A549 (cell line): ENCODE measurements at regions not wholly inside any gene's neighbourhood (a gene's known extent, or its start where the extent isn't known, plus 50 kb on each side); places are given as distances from the start of the nearest gene placed in this dataset.

Experiments
- ATAC-seq, 2 experiments: fragments of 200-7000 bp in 1 of 2; fragments of >200 bp in 1 of 2; cut with Nextera tagmentation in 1 of 2; cut with Tn5 transposase in 1 of 2; 3 replicates each; pipeline versions ENCODE4 v1.8.0 to v1.9.1; 2018 to 2020; ENCODE audit warnings: mild to moderate bottlenecking in 1 of 2, moderate library complexity in 1 of 2
- CTCF ChIA-PET: fragments of 300-600 bp; sonication (Branson Sonifier 250); formaldehyde crosslinking; extraction: SDS; loops from one replicate; lab custom pipeline; 2021; ENCODE audit warnings: antibody characterized with exemption, inconsistent platforms; lab: Yijun Ruan, JAX
- POLR2A ChIA-PET: fragments of 350-600 bp; formaldehyde crosslinking; extraction: SDS; loops from one replicate; lab custom pipeline; 2021; ENCODE audit warnings: antibody characterized with exemption, inconsistent platforms; lab: Yijun Ruan, JAX
- DNase-seq, 2 experiments: peaks; one replicate each; pipeline versions ENCODE4 v3.0.0 to v3.0.0-alpha.2; 2011 to 2016; ENCODE audit warnings: low read depth in 1 of 2, low spot score in 1 of 2
- FAIRE-seq: peaks from 2 replicates; lab custom pipeline; 2011; peaks lifted over from hg19 to GRCh38; lab: Jason Lieb, UNC
- H3K27ac ChIP-seq, 2 experiments: fragments of >200 bp; sonication (Bioruptor Twin); formaldehyde crosslinking; 3 replicates each; pipeline ENCODE4 v1.5.1; 2016 to 2017
- H3K4me1 ChIP-seq: fragments of >200 bp; sonication (Bioruptor Twin); formaldehyde crosslinking; 3 replicates; pipeline ENCODE4 v1.6.1; 2016
- H3K4me2 ChIP-seq: fragments of >200 bp; sonication (Bioruptor Twin); formaldehyde crosslinking; 3 replicates; pipeline ENCODE4 v1.6.1; 2016
- H3K4me3 ChIP-seq: fragments of >200 bp; sonication (Bioruptor Twin); formaldehyde crosslinking; 3 replicates; pipeline ENCODE4 v1.5.1; 2016
- H3K9me3 ChIP-seq: fragments of >200 bp; sonication (Bioruptor Twin); formaldehyde crosslinking; 3 replicates; pipeline ENCODE4 v1.6.1; 2016
- CBX2 ChIP-seq: fragments of 200-600 bp; sonication (generic); IDR thresholded peaks from 2 replicates; pipeline ENCODE4 v1.6.1; 2016; ENCODE audit warnings: low read depth, mild to moderate bottlenecking, borderline replicate concordance
- CEBPB ChIP-seq, 2 experiments: fragments of >200 bp in 1 of 2; sonication (Bioruptor Twin) in 1 of 2; formaldehyde crosslinking in 1 of 2; IDR thresholded peaks; 2 replicates each; pipeline ENCODE4 v1.6.1; 2012 to 2016
- CHD2 ChIP-seq: fragments of 150-350 bp; IDR thresholded peaks from 2 replicates; pipeline ENCODE4 v1.6.1; 2014; ENCODE audit warnings: low read length; ENCODE audit not compliant: partially characterized antibody
- CHD4 ChIP-seq: fragments of 200-600 bp; sonication (generic); IDR thresholded peaks from 2 replicates; pipeline ENCODE4 v1.6.1; 2016; ENCODE audit warnings: antibody characterized with exemption, mild to moderate bottlenecking, borderline replicate concordance
- E2F6 ChIP-seq: IDR thresholded peaks from 2 replicates; pipeline ENCODE4 v1.6.1; 2012; ENCODE audit warnings: low read depth, borderline replicate concordance
- EHMT2 ChIP-seq: fragments of 200-600 bp; sonication (generic); IDR thresholded peaks from 2 replicates; pipeline ENCODE4 v1.6.1; 2016; ENCODE audit warnings: antibody characterized with exemption, low read depth, mild to moderate bottlenecking, moderate library complexity
- ELK1 ChIP-seq: fragments of 150-350 bp; IDR thresholded peaks from 2 replicates; pipeline ENCODE4 v1.6.1; 2014; ENCODE audit warnings: low read depth, mild to moderate bottlenecking, low read length
- EP300 ChIP-seq, 2 experiments: fragments of >200 bp; sonication (Bioruptor Twin); formaldehyde crosslinking; IDR thresholded peaks; 2 replicates in 1 of 2; 3 replicates in 1 of 2; pipeline ENCODE4 v1.6.1; 2016 to 2017
- ESRRA ChIP-seq: fragments of 150-350 bp; IDR thresholded peaks from 2 replicates; pipeline ENCODE4 v1.6.1; 2014; ENCODE audit warnings: mild to moderate bottlenecking, low read length, borderline replicate concordance
- FOSL2 ChIP-seq, 2 experiments: fragments of 450-650 bp in 1 of 2; fragments of >200 bp in 1 of 2; sonication (Bioruptor Twin) in 1 of 2; formaldehyde crosslinking; IDR thresholded peaks; 2 replicates each; pipeline versions ENCODE4 v1.5.0 to v1.6.1; 2016 to 2020; ENCODE audit warnings: mild to moderate bottlenecking in 1 of 2, moderate library complexity in 1 of 2
- GATA3 ChIP-seq: IDR thresholded peaks from 2 replicates; pipeline ENCODE4 v1.6.1; 2012; ENCODE audit warnings: borderline replicate concordance
- HDAC2 ChIP-seq: fragments of 200-600 bp; sonication (generic); IDR thresholded peaks from 2 replicates; pipeline ENCODE4 v1.6.1; 2016
- HEYL ChIP-seq: fragments of 250-450 bp; sonication (Bioruptor Pico); IDR thresholded peaks from 2 replicates; pipeline ENCODE4 v1.8.0; 2021; ENCODE audit warnings: mild to moderate bottlenecking, moderate library complexity
- HOXB5 ChIP-seq: fragments of 250-450 bp; sonication (Bioruptor Pico); IDR thresholded peaks from 2 replicates; pipeline ENCODE4 v1.5.0; 2020; ENCODE audit warnings: mild to moderate bottlenecking, moderate library complexity
- JUNB ChIP-seq: fragments of >200 bp; sonication (Bioruptor Twin); formaldehyde crosslinking; IDR thresholded peaks from 2 replicates; pipeline ENCODE4 v1.6.1; 2016
- KDM1A ChIP-seq: fragments of 200-600 bp; sonication (generic); IDR thresholded peaks from 2 replicates; pipeline ENCODE4 v1.6.1; 2016; ENCODE audit warnings: low read depth, mild to moderate bottlenecking
- KDM5A ChIP-seq: fragments of 200-600 bp; sonication (generic); IDR thresholded peaks from 2 replicates; pipeline ENCODE4 v1.6.1; 2016; ENCODE audit warnings: antibody characterized with exemption, mild to moderate bottlenecking
- MAFK ChIP-seq: fragments of 450-650 bp; IDR thresholded peaks from 2 replicates; pipeline ENCODE4 v1.6.1; 2014; ENCODE audit not compliant: partially characterized antibody
- MYC ChIP-seq: IDR thresholded peaks from 2 replicates; pipeline ENCODE4 v1.6.1; 2012; ENCODE audit warnings: mild to moderate bottlenecking, inconsistent platforms, low read length, improper control_type of control experiment, borderline replicate concordance
- NFE2L2 ChIP-seq: fragments of 150-350 bp; conservative IDR thresholded peaks from 2 replicates; pipeline ENCODE4 v1.6.1; 2014; ENCODE audit warnings: low read length
- POLR2A ChIP-seq: IDR thresholded peaks from 2 replicates; pipeline ENCODE4 v1.6.1; 2012; ENCODE audit warnings: mild to moderate bottlenecking, low read length
- RAD21 ChIP-seq, 2 experiments: fragments of >200 bp in 1 of 2; sonication (Bioruptor Twin) in 1 of 2; formaldehyde crosslinking in 1 of 2; IDR thresholded peaks in 1 of 2; conservative IDR thresholded peaks in 1 of 2; 2 replicates in 1 of 2; 3 replicates in 1 of 2; pipeline ENCODE4 v1.6.1; 2012 to 2018; ENCODE audit warnings: inconsistent platforms in 1 of 2
- RARB ChIP-seq: fragments of 250-450 bp; sonication (Bioruptor Pico); IDR thresholded peaks from 2 replicates; pipeline ENCODE4 v1.8.0; 2021; ENCODE audit warnings: mild to moderate bottlenecking, moderate library complexity
- RFX5 ChIP-seq: fragments of 450-650 bp; IDR thresholded peaks from 2 replicates; pipeline ENCODE4 v1.7.1; 2014; ENCODE audit warnings: antibody characterized with exemption, mild to moderate bottlenecking, moderate library complexity
- RNF2 ChIP-seq: fragments of 200-600 bp; sonication (generic); IDR thresholded peaks from 2 replicates; pipeline ENCODE4 v1.6.1; 2016; ENCODE audit warnings: low read depth, mild to moderate bottlenecking, antibody characterized with exemption, moderate library complexity, borderline replicate concordance
- SREBF2 ChIP-seq: fragments of 450-650 bp; IDR thresholded peaks from 2 replicates; pipeline ENCODE4 v1.6.1; 2014; ENCODE audit warnings: mild to moderate bottlenecking, moderate library complexity
- TFCP2L1 ChIP-seq: fragments of 250-450 bp; sonication (Bioruptor Pico); IDR thresholded peaks from 2 replicates; pipeline ENCODE4 v1.5.0; 2021; ENCODE audit warnings: mild to moderate bottlenecking
- USF2 ChIP-seq: fragments of 450-650 bp; IDR thresholded peaks from 2 replicates; pipeline ENCODE4 v1.6.1; 2014; ENCODE audit warnings: antibody characterized with exemption
- ZC3H11A ChIP-seq: fragments of 450-650 bp; IDR thresholded peaks from 2 replicates; pipeline ENCODE4 v1.6.1; 2014; ENCODE audit warnings: antibody characterized with exemption, mild to moderate bottlenecking
- ZNF302 ChIP-seq: fragments of 250-450 bp; sonication (Bioruptor Pico); IDR thresholded peaks from 2 replicates; pipeline ENCODE4 v1.9.0; 2021; ENCODE audit warnings: inconsistent platforms, mild to moderate bottlenecking, moderate library complexity
- ZSCAN20 ChIP-seq: fragments of 250-450 bp; sonication (Bioruptor Pico); IDR thresholded peaks from 2 replicates; pipeline ENCODE4 v1.8.0; 2022; ENCODE audit warnings: mild to moderate bottlenecking, moderate library complexity
- WGBS: methylation state at CpG from one replicate; pipeline ENCODE4 v1.1.6; 2017; ENCODE audit errors: missing lambda C conversion rate; 5-methylcytosine and 5-hydroxymethylcytosine counted together
- TF ChIP-seq, protein P1 (sequence below): fragments of >200 bp; sonication (Bioruptor Twin); formaldehyde crosslinking; IDR thresholded peaks from 3 replicates; pipeline ENCODE4 v1.5.1; 2016

- H3K27ac ChIP-seq, result no peak overlapping the region
- ATAC-seq (no peak), DNase-seq (no peak), FAIRE-seq (no peak)
- ChIA-PET CTCF (no interaction called here), POLR2A (no interaction called here)
- H3K9me3 ChIP-seq, result no peaks in the 10 kb centered on the region
- TF ChIP-seq ZC3H11A (no peak), KDM5A (no peak), CEBPB (IDR thresholded peaks at IDR 0.05) (no peak), E2F6 (no peak), EP300 (IDR thresholded peaks at IDR 0.05) (no peak), POLR2A (no peak), RARB (no peak), HDAC2 (no peak), ZSCAN20 (no peak)
- H3K4me3 ChIP-seq, result no peak overlapping the region
- H3K4me1 ChIP-seq, result no peaks in the 10 kb centered on the region
- no peak overlapping the region for H3K4me2 ChIP-seq
- WGBS, result 6% methylated on average over 2 of the region's 2 CpGs
Measured at GRCh38 chr5:161157925-161158324, 305.9 kb upstream of the ATP10B start.

DNA sequence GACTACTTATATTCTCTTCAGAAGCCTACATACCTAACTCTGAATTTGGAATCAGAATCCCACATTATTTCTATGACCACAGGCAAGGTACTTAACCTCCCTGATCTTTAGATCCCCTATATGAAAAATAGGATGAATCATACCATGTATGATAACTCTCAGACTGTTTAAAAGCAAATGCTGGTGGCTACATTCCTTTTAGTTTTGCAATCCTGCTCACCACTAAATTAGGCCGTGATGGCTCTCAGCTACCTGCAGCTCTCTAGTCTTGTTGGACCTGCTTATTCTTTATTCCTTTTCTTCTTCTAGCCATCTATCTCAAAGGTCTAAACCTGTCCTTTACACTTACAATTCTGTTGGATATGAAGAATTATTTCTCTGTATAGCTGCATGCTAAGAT lies 303.4 kb upstream of the ATP10B start:
- FAIRE-seq (no peak), DNase-seq (no peak), ATAC-seq (no peak)
- H3K4me3 ChIP-seq, result no peak overlapping the region
- no peak overlapping the region for H3K27ac ChIP-seq
- POLR2A ChIA-PET, result no interaction called here
- 4% methylated on average over 1 of the region's 1 CpG for WGBS
- CTCF ChIA-PET, result no interaction called here
- TF ChIP-seq CBX2 (no peak), RNF2 (no peak), NFE2L2 (no peak), JUNB (no peak), GATA3 (no peak), HEYL (CRISPR knock-in tag) (no peak), EHMT2 (no peak), HOXB5 (no peak), RARB (no peak), CHD4 (no peak), ZC3H11A (no peak), RFX5 (no peak), CHD2 (no peak), ZNF302 (CRISPR knock-in tag) (no peak), MYC (no peak), SREBF2 (no peak), TFCP2L1 (CRISPR knock-in tag) (no peak), ESRRA (no peak), MAFK (no peak)
- TF ChIP-seq, protein P1, sequence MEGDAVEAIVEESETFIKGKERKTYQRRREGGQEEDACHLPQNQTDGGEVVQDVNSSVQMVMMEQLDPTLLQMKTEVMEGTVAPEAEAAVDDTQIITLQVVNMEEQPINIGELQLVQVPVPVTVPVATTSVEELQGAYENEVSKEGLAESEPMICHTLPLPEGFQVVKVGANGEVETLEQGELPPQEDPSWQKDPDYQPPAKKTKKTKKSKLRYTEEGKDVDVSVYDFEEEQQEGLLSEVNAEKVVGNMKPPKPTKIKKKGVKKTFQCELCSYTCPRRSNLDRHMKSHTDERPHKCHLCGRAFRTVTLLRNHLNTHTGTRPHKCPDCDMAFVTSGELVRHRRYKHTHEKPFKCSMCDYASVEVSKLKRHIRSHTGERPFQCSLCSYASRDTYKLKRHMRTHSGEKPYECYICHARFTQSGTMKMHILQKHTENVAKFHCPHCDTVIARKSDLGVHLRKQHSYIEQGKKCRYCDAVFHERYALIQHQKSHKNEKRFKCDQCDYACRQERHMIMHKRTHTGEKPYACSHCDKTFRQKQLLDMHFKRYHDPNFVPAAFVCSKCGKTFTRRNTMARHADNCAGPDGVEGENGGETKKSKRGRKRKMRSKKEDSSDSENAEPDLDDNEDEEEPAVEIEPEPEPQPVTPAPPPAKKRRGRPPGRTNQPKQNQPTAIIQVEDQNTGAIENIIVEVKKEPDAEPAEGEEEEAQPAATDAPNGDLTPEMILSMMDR, result no peak
- H3K4me2 ChIP-seq, result no peak overlapping the region
- no peaks in the 10 kb centered on the region for H3K9me3 ChIP-seq
- no peaks in the 10 kb centered on the region for H3K4me1 ChIP-seq

GRCh38 chr5:161152415-161152940 lies 300.5 kb upstream of the ATP10B start:
- DNase-seq, result no peak
- 0% methylated on average over 2 of the region's 2 CpGs for WGBS
- FAIRE-seq, result no peak
- Histone ChIP-seq H3K4me3 (no peak overlapping the region), H3K27ac (no peak overlapping the region), H3K9me3 (no peaks in the 10 kb centered on the region), H3K4me2 (no peak overlapping the region), H3K4me1 (no peaks in the 10 kb centered on the region)
- no peak for ATAC-seq
- ChIA-PET POLR2A (no interaction called here), CTCF (no interaction called here)
- no peak for TF ChIP-seq MAFK
- TF ChIP-seq RAD21 (conservative IDR thresholded peaks at IDR 0.05 in 1 of 2, IDR thresholded peaks at IDR 0.05 in 1 of 2), result no peak
- TF ChIP-seq ELK1, result no peak
- TF ChIP-seq FOSL2 (IDR thresholded peaks at IDR 0.05), result no peak
- no peak for TF ChIP-seq FOSL2 (CRISPR knock-in tag; IDR thresholded peaks at IDR 0.05)
- TF ChIP-seq RFX5, result no peak
- no peak for TF ChIP-seq CEBPB (IDR thresholded peaks at IDR 0.05)
- TF ChIP-seq KDM1A, result no peak
- TF ChIP-seq USF2, result no peak
- TF ChIP-seq NFE2L2, result no peak
